Endothelial cell of umbilical vein (primary cell): ENCODE measurements at regions not wholly inside any gene's neighbourhood (a gene's known extent, or its start where the extent isn't known, plus 50 kb on each side); places are given as distances from the start of the nearest gene placed in this dataset.

ENCODE experiments used
- BruUV-seq: library from RNA; stranded (reverse); fragments of 400-500 nt; replicated peaks from 2 replicates; lab custom pipeline; 2021; lab: Mats Ljungman, UMichigan
- CTCF ChIA-PET: fragments of 300-600, 350-600 bp; sonication (Branson Sonifier 250); formaldehyde crosslinking; loops from one replicate; lab custom pipeline; 2021; ENCODE audit warnings: antibody characterized with exemption, inconsistent platforms; lab: Charles Lee
- POLR2A ChIA-PET: fragments of 300-600, 350-600 bp; sonication (Branson Sonifier 250); formaldehyde crosslinking; loops from one replicate; lab custom pipeline; 2021; ENCODE audit warnings: antibody characterized with exemption, inconsistent platforms; lab: Charles Lee
- DNase-seq: peaks from one replicate; pipeline ENCODE4 v3.0.0-alpha.2; 2011; ENCODE audit warnings: low read depth, low spot score
- FAIRE-seq: peaks from 2 replicates; lab custom pipeline; 2011; peaks lifted over from hg19 to GRCh38; lab: Jason Lieb, UNC
- H2AFZ ChIP-seq: 2 replicates; pipeline ENCODE4 v1.6.0; 2012; ENCODE audit warnings: low read depth, low read length, control low read depth, inconsistent platforms
- H3K27ac ChIP-seq: 2 replicates; pipeline ENCODE4 v1.5.1; 2011; ENCODE audit warnings: low read depth, mild to moderate bottlenecking, control low read depth, low read length, moderate library complexity; ENCODE audit not compliant: insufficient read depth
- H3K27me3 ChIP-seq, 2 experiments: 2 replicates each; pipeline versions ENCODE4 v1.6.0 to v1.6.1; 2011; ENCODE audit warnings: low read length in 2 of 2, mixed read lengths in 1 of 2; ENCODE audit not compliant: control insufficient read depth in 2 of 2, insufficient read depth in 2 of 2
- H3K36me3 ChIP-seq, 2 experiments: 2 replicates in 1 of 2; 3 replicates in 1 of 2; pipeline ENCODE4 v1.5.1; 2011; ENCODE audit warnings: low read length in 2 of 2, mild to moderate bottlenecking in 1 of 2, moderate library complexity in 1 of 2; ENCODE audit not compliant: control insufficient read depth in 2 of 2, insufficient read depth in 2 of 2; ENCODE audit errors: extremely low read depth in 1 of 2
- H3K4me1 ChIP-seq: 3 replicates; pipeline ENCODE4 v1.5.1; 2011; ENCODE audit warnings: mild to moderate bottlenecking, low read length; ENCODE audit not compliant: control insufficient read depth, insufficient read depth; ENCODE audit errors: extremely low read depth
- H3K4me2 ChIP-seq: 2 replicates; pipeline ENCODE4 v1.6.1; 2011; ENCODE audit warnings: low read length, control low read depth, mixed read lengths; ENCODE audit not compliant: insufficient read depth
- H3K4me3 ChIP-seq, 3 experiments: fragments of 200-600 bp in 1 of 3; sonication (generic), shearing (Covaris generic) in 1 of 3; replicated peaks in 1 of 3; 2 replicates each; pipeline ENCODE4 v1.5.1; 2011 to 2016; ENCODE audit warnings: control low read depth in 3 of 3, low read length in 3 of 3, mild to moderate bottlenecking in 2 of 3, inconsistent platforms in 1 of 3, low read depth in 1 of 3, moderate library complexity in 1 of 3; ENCODE audit not compliant: insufficient read depth in 1 of 3
- H3K79me2 ChIP-seq: 2 replicates; pipeline ENCODE4 v1.6.0; 2012; ENCODE audit warnings: low read length, inconsistent platforms; ENCODE audit not compliant: control insufficient read depth, insufficient read depth
- H3K9ac ChIP-seq: replicated peaks from 2 replicates; pipeline ENCODE3; 2011; ENCODE audit warnings: low read length, control low read depth; ENCODE audit not compliant: insufficient read depth; ENCODE audit errors: extremely low read depth
- H3K9me1 ChIP-seq: replicated peaks from 3 replicates; pipeline ENCODE4 v1.6.0; 2011; ENCODE audit warnings: mild to moderate bottlenecking, low read length; ENCODE audit not compliant: control insufficient read depth, insufficient read depth; ENCODE audit errors: extremely low read depth
- H3K9me3 ChIP-seq: replicated peaks from 2 replicates; pipeline ENCODE4 v1.5.1; 2012; ENCODE audit warnings: low read length, inconsistent platforms; ENCODE audit not compliant: control insufficient read depth, insufficient read depth
- H4K20me1 ChIP-seq: replicated peaks from 2 replicates; pipeline ENCODE3; 2011; ENCODE audit warnings: mild to moderate bottlenecking, low read length; ENCODE audit not compliant: control insufficient read depth, insufficient read depth; ENCODE audit errors: extremely low read depth
- EZH2 ChIP-seq: IDR thresholded peaks from 2 replicates; pipeline ENCODE4 v1.6.1; 2012; ENCODE audit warnings: borderline replicate concordance, low read depth, mild to moderate bottlenecking, moderate library complexity, low read length, inconsistent platforms; ENCODE audit not compliant: severe bottlenecking
- FOS ChIP-seq: IDR thresholded peaks from 2 replicates; pipeline ENCODE4 v1.6.1; 2011; ENCODE audit warnings: mild to moderate bottlenecking, low read length, moderate library complexity, borderline replicate concordance; ENCODE audit not compliant: insufficient read depth
- GATA2 ChIP-seq: IDR thresholded peaks from 2 replicates; pipeline ENCODE4 v1.7.0; 2011; ENCODE audit warnings: low read depth, mild to moderate bottlenecking, moderate library complexity, mixed read lengths, low read length; ENCODE audit not compliant: insufficient read length, insufficient read depth
- JUN ChIP-seq: IDR thresholded peaks from 2 replicates; pipeline ENCODE4 v1.6.1; 2011; ENCODE audit warnings: borderline replicate concordance, low read depth; ENCODE audit not compliant: insufficient read length, insufficient read depth
- MYC ChIP-seq: IDR thresholded peaks from one replicate; pipeline ENCODE4 v1.6.1; 2011; ENCODE audit warnings: mild to moderate bottlenecking, low read depth, low read length
- POLR2A ChIP-seq: IDR thresholded peaks from 2 replicates; pipeline ENCODE4 v1.6.1; 2012; ENCODE audit warnings: low read depth, mild to moderate bottlenecking, control low read depth, low read length
- POLR2AphosphoS5 ChIP-seq: IDR thresholded peaks from 2 replicates; pipeline ENCODE4 v1.6.1; 2012; ENCODE audit warnings: low read depth, mild to moderate bottlenecking, control low read depth, low read length, moderate library complexity; ENCODE audit not compliant: insufficient read depth
- dilution Hi-C: fragments of 300-500 bp; cut with MboI; formaldehyde crosslinking; loops from one replicate; pipeline ENCODE4 v1.15.0; 2019; ENCODE audit warnings: low sequenced_read_pairs; ENCODE audit not compliant: extremely low pct_ligation_motif_present
- intact Hi-C: fragments of 100-400 bp; cut with micrococcal nuclease; formaldehyde crosslinking; loops from one replicate; pipeline ENCODE4 v1.10.0; 2022
- TF ChIP-seq, protein P1 (sequence below), 2 donors: IDR thresholded peaks; 1 replicate in 1 of 2; 2 replicates in 1 of 2; pipeline ENCODE4 v1.5.1; 2011; ENCODE audit warnings: low read length in 2 of 2, mild to moderate bottlenecking in 2 of 2, moderate library complexity in 2 of 2, control low read depth in 1 of 2, inconsistent platforms in 1 of 2, low read depth in 1 of 2; ENCODE audit not compliant: insufficient read depth in 1 of 2; ENCODE audit errors: extremely low read depth in 1 of 2
- TF ChIP-seq, protein P2 (sequence below): IDR thresholded peaks from 2 replicates; pipeline ENCODE4 v1.6.1; 2011; ENCODE audit not compliant: insufficient read depth, insufficient read length

GRCh38 chr7:142348921-142349405 is 91.1 kb upstream of the PRSS58 start:
- no peak overlapping the region for H3K4me3 ChIP-seq
- no peak for DNase-seq
- H3K4me1 ChIP-seq, result no peaks in the 10 kb centered on the region
- BruUV-seq, result no TSS peak
- no peaks in the 10 kb centered on the region for H3K27me3 ChIP-seq
- H3K9ac ChIP-seq, result no peak overlapping the region
- dilution Hi-C loops, result no loop called here
- TF ChIP-seq POLR2AphosphoS5, result no peak
- no peak for TF ChIP-seq EZH2
- no peak for FAIRE-seq
- H3K4me2 ChIP-seq, result no peak overlapping the region
- intact Hi-C loops, result no loop called here
- H3K9me3 ChIP-seq, result no peaks in the 10 kb centered on the region
- no peaks in the 10 kb centered on the region for H3K9me1 ChIP-seq
- H4K20me1 ChIP-seq, result no peaks in the 10 kb centered on the region
- no peaks in the 10 kb centered on the region for H3K36me3 ChIP-seq
- CTCF ChIA-PET, result no interaction called here
- no peaks in the 10 kb centered on the region for H3K79me2 ChIP-seq
- POLR2A ChIA-PET, result no interaction called here
- H3K27ac ChIP-seq, result no peak overlapping the region
- no peak overlapping the region for H2AFZ ChIP-seq

GRCh38 chr7:142348100-142348499 is 90.2 kb upstream of the PRSS58 start:
- Histone ChIP-seq H3K36me3 (no peaks in the 10 kb centered on the region), H3K9me1 (no peaks in the 10 kb centered on the region), H3K4me1 (no peaks in the 10 kb centered on the region), H3K27me3 (no peaks in the 10 kb centered on the region), H3K4me3 (no peak overlapping the region), H3K9me3 (no peaks in the 10 kb centered on the region), H3K9ac (no peak overlapping the region), H3K79me2 (no peaks in the 10 kb centered on the region), H2AFZ (no peak overlapping the region), H3K27ac (no peak overlapping the region), H3K4me2 (no peak overlapping the region), H4K20me1 (no peaks in the 10 kb centered on the region)
- dilution Hi-C loops (no loop called here), intact Hi-C loops (no loop called here)
- DNase-seq, result no peak
- POLR2A ChIA-PET, result no interaction called here
- TF ChIP-seq FOS, result no peak
- no peak for TF ChIP-seq POLR2A
- TF ChIP-seq JUN, result no peak
- TF ChIP-seq POLR2AphosphoS5, result no peak
- no peak for TF ChIP-seq EZH2
- TF ChIP-seq, protein P1, sequence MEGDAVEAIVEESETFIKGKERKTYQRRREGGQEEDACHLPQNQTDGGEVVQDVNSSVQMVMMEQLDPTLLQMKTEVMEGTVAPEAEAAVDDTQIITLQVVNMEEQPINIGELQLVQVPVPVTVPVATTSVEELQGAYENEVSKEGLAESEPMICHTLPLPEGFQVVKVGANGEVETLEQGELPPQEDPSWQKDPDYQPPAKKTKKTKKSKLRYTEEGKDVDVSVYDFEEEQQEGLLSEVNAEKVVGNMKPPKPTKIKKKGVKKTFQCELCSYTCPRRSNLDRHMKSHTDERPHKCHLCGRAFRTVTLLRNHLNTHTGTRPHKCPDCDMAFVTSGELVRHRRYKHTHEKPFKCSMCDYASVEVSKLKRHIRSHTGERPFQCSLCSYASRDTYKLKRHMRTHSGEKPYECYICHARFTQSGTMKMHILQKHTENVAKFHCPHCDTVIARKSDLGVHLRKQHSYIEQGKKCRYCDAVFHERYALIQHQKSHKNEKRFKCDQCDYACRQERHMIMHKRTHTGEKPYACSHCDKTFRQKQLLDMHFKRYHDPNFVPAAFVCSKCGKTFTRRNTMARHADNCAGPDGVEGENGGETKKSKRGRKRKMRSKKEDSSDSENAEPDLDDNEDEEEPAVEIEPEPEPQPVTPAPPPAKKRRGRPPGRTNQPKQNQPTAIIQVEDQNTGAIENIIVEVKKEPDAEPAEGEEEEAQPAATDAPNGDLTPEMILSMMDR (IDR thresholded peaks at IDR 0.05; ENCODE audit: extremely low read depth in 1 of 2, insufficient read depth in 1 of 2, low read depth in 1 of 2, low read length in 2 of 2), result no peak
- no peak for TF ChIP-seq GATA2
- TF ChIP-seq MYC, result no peak
- TF ChIP-seq, protein P2, sequence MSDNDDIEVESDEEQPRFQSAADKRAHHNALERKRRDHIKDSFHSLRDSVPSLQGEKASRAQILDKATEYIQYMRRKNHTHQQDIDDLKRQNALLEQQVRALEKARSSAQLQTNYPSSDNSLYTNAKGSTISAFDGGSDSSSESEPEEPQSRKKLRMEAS, result no peak
- BruUV-seq, result no TSS peak
- no peak for FAIRE-seq
- CTCF ChIA-PET, result no interaction called here
